Neural progenitor cell (in vitro differentiated cells): ENCODE measurements at regions not wholly inside any gene's neighbourhood (a gene's known extent, or its start where the extent isn't known, plus 50 kb on each side); places are given as distances from the start of the nearest gene placed in this dataset.

ENCODE experiments used
- DNase-seq: peaks from one replicate; pipeline ENCODE4 v3.0.0-alpha.2; 2016; ENCODE audit warnings: low spot score
- H2AFZ ChIP-seq: fragments of 200-600 bp; sonication (generic); replicated peaks from 2 replicates; pipeline ENCODE4 v1.6.1; 2016; ENCODE audit warnings: antibody characterized with exemption
- H3F3A ChIP-seq: fragments of 200-600 bp; sonication (generic); 2 replicates; pipeline ENCODE4 v1.6.1; 2016; ENCODE audit warnings: antibody characterized with exemption, low read depth
- H3K27ac ChIP-seq: fragments of 200-600 bp; sonication (generic); 2 replicates; pipeline ENCODE4 v1.5.1; 2016; ENCODE audit warnings: mild to moderate bottlenecking
- H3K27me3 ChIP-seq: fragments of 200-600 bp; sonication (generic); 2 replicates; pipeline ENCODE4 v1.6.1; 2016; ENCODE audit warnings: mild to moderate bottlenecking, moderate library complexity
- H3K36me3 ChIP-seq: fragments of 200-600 bp; sonication (generic); 2 replicates; pipeline ENCODE4 v1.5.1; 2016
- H3K4me1 ChIP-seq: fragments of 200-600 bp; sonication (generic); 2 replicates; pipeline ENCODE4 v1.6.1; 2016; ENCODE audit warnings: mixed run types
- H3K4me2 ChIP-seq: fragments of 200-600 bp; sonication (generic); 2 replicates; pipeline ENCODE4 v1.6.1; 2016
- H3K4me3 ChIP-seq: fragments of 200-600 bp; sonication (generic); 2 replicates; pipeline ENCODE4 v1.5.1; 2016
- H3K79me2 ChIP-seq: fragments of 200-600 bp; sonication (generic); 2 replicates; pipeline ENCODE4 v1.6.1; 2016; ENCODE audit warnings: low read depth
- H3K9ac ChIP-seq: fragments of 200-600 bp; sonication (generic); 2 replicates; pipeline ENCODE4 v1.6.1; 2016
- H3K9me3 ChIP-seq: fragments of 200-600 bp; sonication (generic); 2 replicates; pipeline ENCODE4 v1.5.1; 2016; ENCODE audit warnings: low read depth
- H4K20me1 ChIP-seq: fragments of 200-600 bp; sonication (generic); 2 replicates; pipeline ENCODE4 v1.6.1; 2016; ENCODE audit warnings: low read depth
- H3K27ac Mint-ChIP-seq: 3 replicates; pipeline ENCODE4 v1.8.0; 2021; ENCODE audit warnings: mixed read lengths
- H3K27me3 Mint-ChIP-seq: 2 replicates; pipeline ENCODE4 v1.8.0; 2022; ENCODE audit warnings: low read depth, mild to moderate bottlenecking, inconsistent platforms, moderate library complexity, mixed read lengths; ENCODE audit not compliant: insufficient read depth
- H3K36me3 Mint-ChIP-seq: 3 replicates; pipeline ENCODE4 v1.8.0; 2021; ENCODE audit warnings: mixed read lengths
- H3K4me1 Mint-ChIP-seq: 3 replicates; pipeline ENCODE4 v1.8.0; 2021; ENCODE audit warnings: mixed read lengths
- H3K4me3 Mint-ChIP-seq: 3 replicates; pipeline ENCODE4 v1.8.0; 2021; ENCODE audit warnings: mild to moderate bottlenecking, moderate library complexity, mixed read lengths
- H3K9me3 Mint-ChIP-seq: 3 replicates; pipeline ENCODE4 v1.8.0; 2020; ENCODE audit warnings: mixed read lengths
- EZH2 ChIP-seq: fragments of 200-600 bp; sonication (generic); IDR thresholded peaks from 2 replicates; pipeline ENCODE4 v1.6.1; 2017; ENCODE audit warnings: antibody characterized with exemption, mild to moderate bottlenecking, moderate library complexity
- EZH2phosphoT487 ChIP-seq: fragments of 200-600 bp; sonication (generic); IDR thresholded peaks from 2 replicates; pipeline ENCODE4 v1.6.1; 2017; ENCODE audit warnings: antibody characterized with exemption
- TF ChIP-seq, protein P1 (sequence below): fragments of 200-600 bp; sonication (generic); IDR thresholded peaks from 2 replicates; pipeline ENCODE4 v1.5.1; 2017; ENCODE audit warnings: antibody characterized with exemption, mild to moderate bottlenecking

DNA sequence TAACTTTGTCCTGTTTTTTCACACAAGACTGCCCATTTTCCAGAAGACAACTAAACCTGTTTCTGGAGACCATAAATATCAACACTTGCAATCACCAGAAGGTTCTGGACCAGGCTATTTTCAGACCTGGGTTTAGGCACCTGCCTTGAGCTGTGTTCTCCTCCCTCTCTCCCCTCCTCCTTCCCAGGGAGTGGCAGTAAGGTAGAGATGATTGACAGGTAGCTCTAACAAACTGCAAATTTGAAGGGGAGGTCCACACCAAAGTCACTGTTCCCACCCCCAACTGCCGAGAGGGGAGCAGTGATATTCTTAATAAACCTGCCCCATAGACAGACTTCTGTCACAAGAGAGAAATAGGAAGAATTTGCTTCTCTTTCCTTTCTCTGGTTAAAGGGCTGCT lies 91.2 kb upstream of the BACH2 start:
- Histone ChIP-seq H3K9me3 (no peaks in the 10 kb centered on the region), H3K4me1 (peaks cover 36% of the 10 kb centered on the region), H3K27ac (no peak overlapping the region), H3K9ac (no peak overlapping the region), H3K27me3 (no peaks in the 10 kb centered on the region), H3K4me3 (no peak overlapping the region), H3K36me3 (no peaks in the 10 kb centered on the region), H3K79me2 (no peaks in the 10 kb centered on the region), H3K4me2 (no peak overlapping the region), H2AFZ (no peak overlapping the region), H3F3A (peaks cover 10% of the 10 kb centered on the region), H4K20me1 (no peaks in the 10 kb centered on the region)
- no peak for TF ChIP-seq EZH2
- TF ChIP-seq, protein P1, sequence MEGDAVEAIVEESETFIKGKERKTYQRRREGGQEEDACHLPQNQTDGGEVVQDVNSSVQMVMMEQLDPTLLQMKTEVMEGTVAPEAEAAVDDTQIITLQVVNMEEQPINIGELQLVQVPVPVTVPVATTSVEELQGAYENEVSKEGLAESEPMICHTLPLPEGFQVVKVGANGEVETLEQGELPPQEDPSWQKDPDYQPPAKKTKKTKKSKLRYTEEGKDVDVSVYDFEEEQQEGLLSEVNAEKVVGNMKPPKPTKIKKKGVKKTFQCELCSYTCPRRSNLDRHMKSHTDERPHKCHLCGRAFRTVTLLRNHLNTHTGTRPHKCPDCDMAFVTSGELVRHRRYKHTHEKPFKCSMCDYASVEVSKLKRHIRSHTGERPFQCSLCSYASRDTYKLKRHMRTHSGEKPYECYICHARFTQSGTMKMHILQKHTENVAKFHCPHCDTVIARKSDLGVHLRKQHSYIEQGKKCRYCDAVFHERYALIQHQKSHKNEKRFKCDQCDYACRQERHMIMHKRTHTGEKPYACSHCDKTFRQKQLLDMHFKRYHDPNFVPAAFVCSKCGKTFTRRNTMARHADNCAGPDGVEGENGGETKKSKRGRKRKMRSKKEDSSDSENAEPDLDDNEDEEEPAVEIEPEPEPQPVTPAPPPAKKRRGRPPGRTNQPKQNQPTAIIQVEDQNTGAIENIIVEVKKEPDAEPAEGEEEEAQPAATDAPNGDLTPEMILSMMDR, result no peak
- TF ChIP-seq EZH2phosphoT487, result no peak
- peaks cover 3% of the 10 kb centered on the region for H3K27me3 Mint-ChIP-seq
- no peaks in the 10 kb centered on the region for H3K36me3 Mint-ChIP-seq
- H3K9me3 Mint-ChIP-seq, result no peaks in the 10 kb centered on the region
- H3K4me3 Mint-ChIP-seq, result no peak overlapping the region
- H3K27ac Mint-ChIP-seq, result no peak overlapping the region
- H3K4me1 Mint-ChIP-seq, result peaks cover 44% of the 10 kb centered on the region
- DNase-seq, result no peak

DNA sequence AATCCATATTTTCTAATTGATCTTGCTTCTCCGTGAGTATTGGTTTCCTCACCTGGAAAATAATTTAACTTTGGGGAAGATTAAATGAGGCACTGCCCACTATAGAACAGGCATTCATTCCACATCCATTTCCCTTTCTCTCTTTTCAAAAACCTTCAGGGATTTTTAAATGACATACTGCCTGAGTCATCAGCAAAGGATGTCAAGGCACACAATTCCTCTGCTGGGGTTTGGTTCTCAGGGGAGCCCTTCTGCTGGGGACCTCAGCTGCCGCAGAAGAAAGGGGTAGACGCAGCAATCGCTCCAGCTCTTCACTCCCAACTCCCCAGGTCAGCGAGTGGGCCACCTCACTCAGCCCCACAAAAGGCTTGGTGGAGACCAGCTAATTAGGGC lies 90.7 kb upstream of the BACH2 start:
- Histone ChIP-seq H3K4me1 (peaks cover 36% of the 10 kb centered on the region), H3K36me3 (no peaks in the 10 kb centered on the region), H2AFZ (no peak overlapping the region), H3K79me2 (no peaks in the 10 kb centered on the region), H3K9me3 (no peaks in the 10 kb centered on the region), H4K20me1 (no peaks in the 10 kb centered on the region), H3F3A (peaks cover 10% of the 10 kb centered on the region), H3K9ac (no peak overlapping the region), H3K4me2 (no peak overlapping the region), H3K4me3 (no peak overlapping the region), H3K27me3 (no peaks in the 10 kb centered on the region), H3K27ac (no peak overlapping the region)
- TF ChIP-seq EZH2, result no peak
- no peak for TF ChIP-seq EZH2phosphoT487
- TF ChIP-seq, protein P1, result no peak
- Mint-ChIP-seq H3K36me3 (no peaks in the 10 kb centered on the region), H3K27ac (no peak overlapping the region), H3K9me3 (no peaks in the 10 kb centered on the region), H3K4me3 (no peak overlapping the region), H3K4me1 (peaks cover 44% of the 10 kb centered on the region), H3K27me3 (peaks cover 3% of the 10 kb centered on the region)
- no peak for DNase-seq

DNA sequence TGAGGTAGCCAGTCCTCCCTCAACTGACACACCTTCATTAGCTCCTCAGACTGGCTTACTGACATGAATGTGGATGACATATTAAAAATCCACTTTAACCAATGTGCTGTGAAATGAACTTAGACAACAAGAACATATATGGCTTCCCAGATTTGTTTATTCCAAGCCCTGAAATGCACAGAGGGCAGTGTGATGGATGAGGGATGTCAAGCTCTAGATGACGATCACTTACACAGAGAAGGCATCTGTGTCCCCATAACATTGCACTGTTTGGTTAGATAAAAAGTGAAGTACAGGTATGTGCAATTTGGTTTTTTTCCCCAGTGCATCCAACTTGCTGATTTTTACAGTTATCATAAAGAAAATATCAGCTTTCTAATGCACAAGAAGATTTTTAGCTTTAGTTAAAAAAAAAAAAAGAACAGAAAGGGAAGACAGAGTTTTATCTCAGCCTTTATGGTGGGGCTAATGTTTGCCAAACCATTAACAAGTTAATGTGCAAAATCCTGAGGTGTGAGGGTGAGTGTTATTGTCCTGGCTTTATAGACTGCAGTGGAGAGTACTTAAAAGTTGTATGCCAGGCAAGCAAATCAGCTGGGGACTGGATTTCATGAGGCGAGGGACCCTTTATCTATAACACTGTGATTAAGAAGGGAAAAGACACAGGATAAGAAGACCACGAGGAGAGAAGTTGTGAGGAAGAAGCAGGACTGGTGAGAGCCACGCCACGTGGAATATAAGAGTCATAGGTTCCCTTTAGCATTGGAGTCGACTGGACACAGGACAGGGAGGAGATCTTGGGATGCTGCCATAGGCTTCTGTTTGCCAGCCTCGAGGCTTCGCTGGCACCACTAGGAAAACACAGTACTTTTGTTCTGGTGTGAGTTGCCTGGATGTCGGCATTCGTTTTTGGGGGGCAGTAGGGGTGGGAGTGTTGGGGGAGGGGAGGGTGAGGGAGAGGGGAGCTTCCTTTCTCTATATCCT lies 90.0 kb upstream of the BACH2 start:
- H3K9ac ChIP-seq, result no peak overlapping the region
- H3K4me3 Mint-ChIP-seq, result no peak overlapping the region
- no peaks in the 10 kb centered on the region for H3K79me2 ChIP-seq
- peaks cover 44% of the 10 kb centered on the region for H3K4me1 Mint-ChIP-seq
- H3K27me3 Mint-ChIP-seq, result peaks cover 2% of the 10 kb centered on the region
- peaks cover 10% of the 10 kb centered on the region for H3F3A ChIP-seq
- H3K27ac Mint-ChIP-seq, result peak overlapping the region; percentile 10
- H3K9me3 ChIP-seq, result no peaks in the 10 kb centered on the region
- H3K4me3 ChIP-seq, result no peak overlapping the region
- peaks cover 36% of the 10 kb centered on the region for H3K4me1 ChIP-seq
- no peak overlapping the region for H3K4me2 ChIP-seq
- no peak overlapping the region for H2AFZ ChIP-seq
- no peak for DNase-seq
- H3K27ac ChIP-seq, result no peak overlapping the region
- H3K36me3 Mint-ChIP-seq, result no peaks in the 10 kb centered on the region
- H3K27me3 ChIP-seq, result no peaks in the 10 kb centered on the region
- H3K9me3 Mint-ChIP-seq, result no peaks in the 10 kb centered on the region
- TF ChIP-seq, protein P1, result no peak
- TF ChIP-seq EZH2phosphoT487 (no peak), EZH2 (no peak)
- no peaks in the 10 kb centered on the region for H3K36me3 ChIP-seq
- H4K20me1 ChIP-seq, result no peaks in the 10 kb centered on the region
